ENCODE measurements at regions not wholly inside any gene's neighbourhood (a gene's known extent, or its start where the extent isn't known, plus 50 kb on each side); places are given as distances from the start of the nearest gene placed in this dataset.
"Not testable (repeated sequence)": the region's sequence is repeated elsewhere in the genome, so short reads cannot be mapped to it uniquely, and the experiment has no call there.

- FAIRE-seq, result no peak
These were observed 212.2 kb upstream of the PRR16 start for GRCh38 chr5:120251898-120252297.

DNA sequence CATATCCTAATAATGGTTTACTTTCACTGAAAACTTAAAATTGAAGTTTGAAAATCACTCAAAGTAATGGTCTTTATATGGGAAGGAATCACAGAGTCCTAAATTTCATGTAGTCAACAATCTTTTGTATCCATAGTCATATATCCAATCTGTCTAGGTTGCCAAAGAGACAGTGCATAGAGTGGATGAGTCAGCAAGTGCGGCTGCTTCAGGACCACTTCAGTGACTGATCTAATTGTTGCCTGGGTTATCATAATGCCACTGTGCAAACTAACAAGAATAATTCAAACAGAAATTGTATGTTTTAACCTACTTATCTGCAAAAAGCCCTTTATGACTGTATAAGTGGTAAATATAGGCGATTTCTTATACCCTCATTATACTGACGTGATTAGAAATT, 211.3 kb upstream of the PRR16 start:
- FAIRE-seq, result no peak

GRCh38 chr5:120254385-120254784, 209.7 kb upstream of the PRR16 start:
- no peak for FAIRE-seq

DNA sequence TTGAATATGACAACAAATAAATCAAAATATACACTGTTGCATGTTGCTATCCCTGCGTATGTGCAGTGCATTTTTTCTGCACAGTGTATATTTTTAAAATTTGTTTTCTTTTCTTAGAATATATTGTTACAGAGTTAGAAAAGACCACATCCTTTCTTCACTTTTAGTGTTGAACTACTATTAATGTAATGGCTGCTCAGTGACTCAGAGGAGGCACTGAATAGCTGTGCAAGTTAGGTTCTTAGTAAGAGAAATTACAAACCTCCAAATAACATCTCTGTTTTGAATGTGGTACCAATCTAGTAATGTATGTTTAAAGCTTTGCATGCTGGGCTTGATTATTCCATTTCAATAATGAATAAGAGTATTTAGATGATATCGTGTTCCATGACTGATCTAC, 208.9 kb upstream of the PRR16 start:
- no peak for FAIRE-seq

GRCh38 chr5:120256376-120256775, 207.7 kb upstream of the PRR16 start:
- peak; percentile 45 for FAIRE-seq

GRCh38 chr5:120257358-120257971, 206.6 kb upstream of the PRR16 start:
- FAIRE-seq, result peak; percentile 45

GRCh38 chr5:120258123-120258522, 206.0 kb upstream of the PRR16 start:
- FAIRE-seq, result no peak

GRCh38 chr5:120260651-120261050, 203.4 kb upstream of the PRR16 start:
- FAIRE-seq, result no peak

GRCh38 chr5:120270498-120270897, 193.6 kb upstream of the PRR16 start:
- no peak for FAIRE-seq

- FAIRE-seq, result no peak
These were observed 170.3 kb upstream of the PRR16 start for GRCh38 chr5:120293796-120294195.

DNA sequence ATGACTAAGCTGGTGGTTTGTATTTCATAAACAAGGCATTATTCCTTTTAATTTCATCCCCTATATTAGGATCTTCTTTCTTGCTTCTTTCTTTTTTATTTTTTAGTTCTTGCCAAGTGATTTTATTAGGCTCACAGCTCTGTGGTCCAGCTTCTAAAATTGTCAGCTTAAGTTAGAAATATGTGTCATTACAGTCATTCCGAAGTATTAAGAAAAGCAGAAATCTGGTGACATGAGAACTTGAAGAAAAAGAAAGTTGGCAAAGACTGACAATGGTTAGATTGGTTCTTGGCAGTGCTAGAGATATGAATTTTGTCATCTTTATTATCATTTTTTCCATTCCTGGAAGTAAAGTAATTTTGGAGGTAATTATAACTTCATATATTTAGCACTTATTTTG, 166.5 kb upstream of the PRR16 start:
- no peak for FAIRE-seq

DNA sequence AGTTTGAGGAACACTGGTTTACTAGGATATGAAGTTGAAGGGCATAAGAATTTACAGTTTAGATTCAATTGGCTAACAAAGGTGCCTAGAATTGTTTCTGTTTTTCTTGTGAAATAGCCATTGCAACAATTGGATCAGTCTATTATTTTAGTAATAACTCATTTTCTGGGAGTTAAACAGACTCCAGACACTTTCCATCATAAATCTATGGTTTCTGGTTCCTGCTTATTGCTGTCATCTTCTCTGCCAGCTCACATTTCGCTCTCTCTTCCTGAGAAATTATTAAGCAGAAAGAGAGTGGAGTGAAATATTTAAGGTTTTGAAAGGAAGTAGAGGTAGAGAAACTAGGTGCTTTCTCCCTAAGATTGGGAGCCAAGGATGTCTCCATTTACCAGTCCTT, 165.1 kb upstream of the PRR16 start:
- no peak for FAIRE-seq

GRCh38 chr5:120304663-120305062, 159.4 kb upstream of the PRR16 start:
- FAIRE-seq, result no peak

GRCh38 chr5:120306303-120306702, 157.8 kb upstream of the PRR16 start:
- no peak for FAIRE-seq

DNA sequence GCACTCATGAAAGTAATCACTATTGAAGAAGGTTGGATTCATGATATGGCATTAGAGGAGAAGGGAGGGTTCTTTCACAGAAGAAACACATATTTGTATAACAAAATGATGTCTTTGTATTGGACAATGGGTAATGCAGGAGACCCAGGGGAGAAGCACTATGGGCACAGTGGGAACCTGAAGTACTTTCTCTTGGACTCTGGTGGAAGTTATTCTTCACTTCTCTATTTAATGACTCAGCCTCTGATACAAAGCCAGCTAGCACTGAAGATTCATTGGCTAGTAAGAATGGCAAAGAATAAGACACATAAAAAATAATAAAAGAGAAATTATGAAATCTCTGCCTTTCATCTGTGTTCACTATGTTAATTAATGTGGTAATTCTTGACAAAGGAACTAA, 149.9 kb upstream of the PRR16 start:
- FAIRE-seq, result no peak

DNA sequence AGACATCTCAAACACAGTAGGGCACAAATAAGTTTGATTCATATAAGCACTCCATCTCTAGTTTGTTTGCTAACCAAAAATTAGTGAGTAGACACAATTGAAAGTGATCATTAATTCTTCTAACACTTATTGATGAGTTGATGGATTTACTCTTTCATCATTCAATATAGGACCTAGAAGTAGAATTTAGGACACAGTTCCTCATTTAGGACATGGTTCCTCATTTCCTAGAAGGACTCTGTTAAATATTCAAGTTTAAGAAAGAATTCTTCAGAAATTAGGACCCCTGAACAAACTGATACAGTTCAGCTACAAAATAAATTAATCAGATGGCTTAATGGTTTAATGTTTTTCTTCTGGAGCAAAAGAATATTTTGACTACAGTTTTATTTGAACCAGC, 143.5 kb upstream of the PRR16 start:
- no peak for FAIRE-seq

DNA sequence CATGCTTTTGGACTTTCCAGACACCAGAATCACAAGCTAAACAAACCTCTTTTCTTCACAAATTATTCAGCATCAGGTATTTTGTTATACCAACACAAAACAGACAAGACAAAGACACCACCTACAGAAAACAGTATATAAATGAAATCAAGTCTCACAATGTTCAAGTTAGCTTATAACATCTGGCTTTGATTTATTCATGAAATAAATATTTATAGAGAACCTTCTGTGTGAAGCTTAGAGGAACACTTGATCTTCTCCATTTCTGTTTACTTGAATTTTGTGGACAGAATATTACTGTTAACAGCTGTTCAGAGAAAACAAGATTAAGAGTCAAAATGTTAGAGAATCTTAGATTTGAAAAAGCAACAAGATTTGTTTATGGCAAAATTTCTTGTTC, 137.4 kb upstream of the PRR16 start:
- FAIRE-seq, result no peak

DNA sequence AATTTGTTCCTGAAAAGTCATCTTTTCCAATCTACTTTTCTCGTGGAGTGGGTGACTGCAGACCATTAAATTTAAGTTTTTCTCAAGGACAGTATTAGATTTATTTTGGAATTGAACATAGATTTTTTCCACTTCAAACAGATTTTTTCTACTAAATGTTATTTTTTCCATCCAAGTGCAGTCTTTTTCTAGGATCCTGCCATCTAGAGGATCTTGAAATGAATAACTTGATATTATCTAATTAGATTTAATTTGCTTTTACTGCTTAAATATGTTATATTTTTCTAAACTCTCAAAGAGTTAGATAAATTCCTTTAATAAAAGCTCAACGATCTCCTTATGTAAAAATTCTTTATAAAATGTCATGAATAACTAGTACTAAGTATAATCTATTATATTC, 136.9 kb upstream of the PRR16 start:
- peak; percentile 27 for FAIRE-seq

DNA sequence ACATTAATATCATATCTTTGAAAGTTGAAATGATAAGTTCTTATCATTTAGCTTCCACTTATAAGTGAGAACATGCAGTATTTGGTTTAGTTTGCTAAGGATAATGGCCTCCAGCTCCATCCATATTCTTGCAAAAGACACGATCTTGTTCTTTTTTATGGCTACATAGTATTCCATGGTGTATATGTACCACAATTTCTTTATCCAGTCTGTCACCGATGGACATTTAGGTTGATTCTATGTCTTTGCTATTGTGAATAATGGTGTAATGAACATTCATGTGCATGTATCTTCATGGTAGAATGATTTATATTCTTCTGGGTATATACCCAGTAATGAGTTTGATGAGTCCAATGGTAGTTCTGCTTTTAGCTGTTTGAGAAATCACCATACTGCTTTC, 135.0 kb upstream of the PRR16 start:
- FAIRE-seq, result no peak

DNA sequence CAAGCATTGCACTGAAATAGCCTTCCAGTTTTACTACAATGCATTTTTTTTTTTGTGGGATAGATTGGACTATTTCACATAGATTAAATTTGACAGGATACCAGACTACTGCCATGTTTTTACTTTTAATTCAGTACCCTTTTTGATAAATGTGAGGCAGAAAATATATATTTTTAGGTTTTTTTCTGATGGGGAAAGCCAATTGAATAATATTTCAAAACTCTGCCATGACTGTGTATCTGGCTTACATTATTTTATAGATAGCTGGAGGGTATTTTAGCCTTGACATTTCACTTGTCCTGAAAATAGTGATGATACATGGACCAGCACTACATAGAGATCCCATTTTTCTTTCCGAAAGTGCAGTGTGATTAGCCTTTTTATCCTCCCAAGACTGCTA, 133.5 kb upstream of the PRR16 start:
- FAIRE-seq, result no peak

- FAIRE-seq, result no peak
These were observed 119.9 kb upstream of the PRR16 start for GRCh38 chr5:120344181-120344580.

DNA sequence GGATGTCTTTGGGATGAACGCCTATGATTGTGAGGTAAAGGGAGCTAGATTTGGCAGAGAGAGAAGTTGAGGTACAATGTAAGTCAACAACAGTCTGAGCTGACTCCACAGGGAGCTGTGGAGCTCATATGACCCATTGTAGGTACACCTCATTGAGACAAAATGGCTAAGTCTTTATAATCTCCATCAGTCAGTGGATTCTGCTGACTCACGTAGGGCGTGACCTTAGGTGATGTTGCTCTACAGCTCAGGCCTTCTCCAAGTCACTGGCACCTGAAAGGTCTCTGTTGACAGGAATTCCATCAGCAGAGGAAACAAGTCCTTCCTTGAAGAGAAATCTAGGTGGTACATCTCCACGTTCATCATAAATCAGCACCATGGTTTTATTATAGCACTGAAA, 118.2 kb upstream of the PRR16 start:
- no peak for FAIRE-seq

GRCh38 chr5:120351071-120351470, 113.0 kb upstream of the PRR16 start:
- FAIRE-seq, result not testable (repeated sequence)

DNA sequence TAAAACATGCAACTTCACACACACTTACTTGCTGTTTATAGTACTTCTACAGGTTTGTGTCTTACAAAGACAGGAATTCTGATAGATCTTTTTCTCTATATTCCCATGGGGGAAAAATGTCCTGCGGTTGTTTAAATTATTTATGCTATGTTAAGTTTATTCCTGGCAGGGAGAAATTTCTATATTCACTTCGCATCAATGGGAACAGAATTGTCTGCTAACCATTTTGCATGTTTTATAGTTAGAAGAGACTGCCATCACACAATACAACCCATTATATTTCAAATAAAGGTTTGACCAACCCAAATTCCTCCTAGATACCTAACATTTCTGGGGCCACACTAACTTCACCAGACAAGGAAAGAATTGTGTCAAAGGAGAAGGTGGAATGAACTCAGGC, 110.0 kb upstream of the PRR16 start:
- no peak for FAIRE-seq

- FAIRE-seq, result peak; percentile 36
These were observed 105.2 kb upstream of the PRR16 start for GRCh38 chr5:120358949-120359348.

- no peak for FAIRE-seq
These were observed 102.2 kb upstream of the PRR16 start for GRCh38 chr5:120361941-120362340.
